ENCODE measurements at regions not wholly inside any gene's neighbourhood (a gene's known extent, or its start where the extent isn't known, plus 50 kb on each side); places are given as distances from the start of the nearest gene placed in this dataset.
A peak's percentile ranks its signal among the peaks of the same experiment; 100 is the strongest.

- Histone ChIP-seq H3K36me3 (ENCODE audit: control insufficient read depth in 4 of 4, insufficient read depth in 3 of 4, low read depth in 1 of 4, low read length in 3 of 4) (no peaks in the 10 kb centered on the region), H3K9ac (ENCODE audit: low read depth in 1 of 2, low read length in 2 of 2) (no peak overlapping the region), H3K9me3 (ENCODE audit: control insufficient read depth in 4 of 4, low read length in 3 of 4) (no peaks in the 10 kb centered on the region), H3K4me3 (ENCODE audit: low read depth in 1 of 3, low read length in 3 of 3) (no peak overlapping the region), H3K4me1 (ENCODE audit: control insufficient read depth in 4 of 4, insufficient read depth in 4 of 4, low read length in 3 of 4) (peaks cover 0 to 31% (median 23%) of the 10 kb centered on the region in 4 donors), H3K27ac (ENCODE audit: low read depth in 1 of 2, low read length in 2 of 2) (peak overlapping the region; percentile 7 to 32), H3K27me3 (ENCODE audit: control insufficient read depth in 4 of 4, insufficient read depth in 4 of 4, low read length in 3 of 4) (no peaks in the 10 kb centered on the region)
- DNase-seq (ENCODE audit: low spot score), result no peak
- TF ChIP-seq SP1 (IDR thresholded peaks at IDR 0.05), result no peak
- TF ChIP-seq, protein P1, sequence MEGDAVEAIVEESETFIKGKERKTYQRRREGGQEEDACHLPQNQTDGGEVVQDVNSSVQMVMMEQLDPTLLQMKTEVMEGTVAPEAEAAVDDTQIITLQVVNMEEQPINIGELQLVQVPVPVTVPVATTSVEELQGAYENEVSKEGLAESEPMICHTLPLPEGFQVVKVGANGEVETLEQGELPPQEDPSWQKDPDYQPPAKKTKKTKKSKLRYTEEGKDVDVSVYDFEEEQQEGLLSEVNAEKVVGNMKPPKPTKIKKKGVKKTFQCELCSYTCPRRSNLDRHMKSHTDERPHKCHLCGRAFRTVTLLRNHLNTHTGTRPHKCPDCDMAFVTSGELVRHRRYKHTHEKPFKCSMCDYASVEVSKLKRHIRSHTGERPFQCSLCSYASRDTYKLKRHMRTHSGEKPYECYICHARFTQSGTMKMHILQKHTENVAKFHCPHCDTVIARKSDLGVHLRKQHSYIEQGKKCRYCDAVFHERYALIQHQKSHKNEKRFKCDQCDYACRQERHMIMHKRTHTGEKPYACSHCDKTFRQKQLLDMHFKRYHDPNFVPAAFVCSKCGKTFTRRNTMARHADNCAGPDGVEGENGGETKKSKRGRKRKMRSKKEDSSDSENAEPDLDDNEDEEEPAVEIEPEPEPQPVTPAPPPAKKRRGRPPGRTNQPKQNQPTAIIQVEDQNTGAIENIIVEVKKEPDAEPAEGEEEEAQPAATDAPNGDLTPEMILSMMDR (IDR thresholded peaks at IDR 0.05; ENCODE audit: low read depth, low read length, missing input control), result no peak
- WGBS, result 64% methylated on average over 3 of the region's 3 CpGs
These were observed 128.3 kb downstream of the GATA3 start for GRCh38 chr10:8182806-8183205.

DNA sequence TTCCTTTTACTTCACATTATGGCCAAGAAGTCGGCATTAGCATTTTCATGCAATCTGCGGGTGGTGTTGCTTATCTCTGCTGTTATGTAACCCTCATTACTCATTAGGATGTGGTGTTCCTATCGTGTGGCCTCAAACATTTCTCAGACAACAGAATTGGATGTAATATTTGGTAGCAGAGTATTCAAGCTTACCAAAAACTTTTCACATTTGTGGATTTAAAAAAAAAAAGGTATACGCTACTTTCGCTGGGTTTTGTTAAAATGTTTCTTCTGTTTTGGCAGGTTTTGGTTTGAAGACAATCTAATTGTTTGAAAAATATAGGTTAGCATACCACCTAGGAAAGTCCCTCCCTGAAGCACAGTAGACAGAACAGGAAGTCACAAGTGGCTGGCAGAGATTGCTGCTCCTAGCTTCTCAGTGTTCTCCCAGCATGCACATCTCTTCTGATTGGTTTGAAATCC is 128.8 kb downstream of the GATA3 start:
- Histone ChIP-seq H3K27me3 (ENCODE audit: control insufficient read depth in 4 of 4, insufficient read depth in 4 of 4, low read length in 3 of 4) (no peaks in the 10 kb centered on the region), H3K4me3 (ENCODE audit: low read depth in 1 of 3, low read length in 3 of 3) (no peak overlapping the region), H3K36me3 (ENCODE audit: control insufficient read depth in 4 of 4, insufficient read depth in 3 of 4, low read depth in 1 of 4, low read length in 3 of 4) (no peaks in the 10 kb centered on the region), H3K4me1 (ENCODE audit: control insufficient read depth in 4 of 4, insufficient read depth in 4 of 4, low read length in 3 of 4) (peaks cover 0 to 31% (median 23%) of the 10 kb centered on the region in 4 donors), H3K27ac (ENCODE audit: low read depth in 1 of 2, low read length in 2 of 2) (peak overlapping the region; percentile 32 to 43), H3K9me3 (ENCODE audit: control insufficient read depth in 4 of 4, low read length in 3 of 4) (no peaks in the 10 kb centered on the region), H3K9ac (ENCODE audit: low read depth in 1 of 2, low read length in 2 of 2) (no peak overlapping the region)
- DNase-seq (ENCODE audit: low spot score), result no peak
- TF ChIP-seq EGR1 (IDR thresholded peaks at IDR 0.05; ENCODE audit: low read depth in 2 of 2) (no peak), HNF4A (conservative IDR thresholded peaks at IDR 0.05) (peak; percentile 18 to 38)
- WGBS, result 40% methylated on average over 5 of the region's 5 CpGs

DNA sequence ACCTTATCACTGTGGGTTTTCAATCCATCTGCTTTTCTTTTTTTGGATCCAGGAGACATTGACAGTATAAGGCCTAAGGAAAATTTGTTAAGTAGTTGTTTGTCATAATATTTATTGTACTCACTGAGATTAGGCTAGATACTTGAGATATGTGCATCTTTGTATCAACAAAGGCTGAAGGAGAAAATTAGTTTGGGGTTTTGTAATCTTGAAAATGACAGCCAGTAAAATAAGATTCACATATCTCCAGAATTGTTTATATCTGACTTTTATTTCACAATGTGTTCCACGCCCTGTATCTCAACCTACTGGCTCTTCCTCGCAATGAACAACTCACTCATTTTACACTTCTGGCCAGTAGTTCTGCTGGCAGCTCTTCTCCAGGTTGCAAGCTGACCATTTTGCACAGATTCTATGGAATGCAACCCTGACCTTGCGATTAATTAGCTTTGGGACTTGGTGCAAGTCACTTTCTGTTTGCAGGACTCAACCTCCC is 132.7 kb downstream of the GATA3 start:
- no peaks in the 10 kb centered on the region for H3K27me3 ChIP-seq (ENCODE audit: control insufficient read depth in 4 of 4, insufficient read depth in 4 of 4, low read length in 3 of 4)
- no peak overlapping the region for H3K27ac ChIP-seq (ENCODE audit: low read depth in 1 of 2, low read length in 2 of 2)
- H3K4me3 ChIP-seq (ENCODE audit: low read depth in 1 of 3, low read length in 3 of 3), result no peak overlapping the region
- no peak for DNase-seq (ENCODE audit: low spot score)
- H3K9me3 ChIP-seq (ENCODE audit: control insufficient read depth in 4 of 4, low read length in 3 of 4), result no peaks in the 10 kb centered on the region
- WGBS, result 91% methylated on average over 3 of the region's 3 CpGs
- no peak overlapping the region for H3K9ac ChIP-seq (ENCODE audit: low read depth in 1 of 2, low read length in 2 of 2)
- TF ChIP-seq FOXA1 (IDR thresholded peaks at IDR 0.05) (no peak), GABPA (IDR thresholded peaks at IDR 0.05 in 1 of 2, conservative IDR thresholded peaks at IDR 0.05 in 1 of 2) (no peak)
- H3K36me3 ChIP-seq (ENCODE audit: control insufficient read depth in 4 of 4, insufficient read depth in 3 of 4, low read depth in 1 of 4, low read length in 3 of 4), result no peaks in the 10 kb centered on the region
- H3K4me1 ChIP-seq (ENCODE audit: control insufficient read depth in 4 of 4, insufficient read depth in 4 of 4, low read length in 3 of 4), result peaks cover 0 to 14% (median 9%) of the 10 kb centered on the region in 4 donors

- no peak for TF ChIP-seq FOXA1 (IDR thresholded peaks at IDR 0.05)
- TF ChIP-seq, protein P2, sequence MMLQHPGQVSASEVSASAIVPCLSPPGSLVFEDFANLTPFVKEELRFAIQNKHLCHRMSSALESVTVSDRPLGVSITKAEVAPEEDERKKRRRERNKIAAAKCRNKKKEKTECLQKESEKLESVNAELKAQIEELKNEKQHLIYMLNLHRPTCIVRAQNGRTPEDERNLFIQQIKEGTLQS (IDR thresholded peaks at IDR 0.05), result no peak
- TF ChIP-seq RXRA (IDR thresholded peaks at IDR 0.05), result no peak
- 75% methylated on average over 8 of the region's 8 CpGs for WGBS
These were observed 135.0 kb downstream of the GATA3 start for GRCh38 chr10:8189458-8189857.

More at GRCh38 chr10:8189458-8189857, 135.0 kb downstream of the GATA3 start:
- no peak overlapping the region for H3K27ac ChIP-seq (ENCODE audit: low read depth in 1 of 2, low read length in 2 of 2)
- no peak overlapping the region for H3K9ac ChIP-seq (ENCODE audit: low read depth in 1 of 2, low read length in 2 of 2)
- no peaks in the 10 kb centered on the region for H3K36me3 ChIP-seq (ENCODE audit: control insufficient read depth in 4 of 4, insufficient read depth in 3 of 4, low read depth in 1 of 4, low read length in 3 of 4)
- no peaks in the 10 kb centered on the region for H3K4me1 ChIP-seq (ENCODE audit: control insufficient read depth in 4 of 4, insufficient read depth in 4 of 4, low read length in 3 of 4)
- H3K4me3 ChIP-seq (ENCODE audit: low read depth in 1 of 3, low read length in 3 of 3), result no peak overlapping the region
- H3K27me3 ChIP-seq (ENCODE audit: control insufficient read depth in 4 of 4, insufficient read depth in 4 of 4, low read length in 3 of 4), result no peaks in the 10 kb centered on the region
- H3K9me3 ChIP-seq (ENCODE audit: control insufficient read depth in 4 of 4, low read length in 3 of 4), result no peaks in the 10 kb centered on the region
- DNase-seq (ENCODE audit: low spot score), result no peak
